ENCODE measurements at regions not wholly inside any gene's neighbourhood (a gene's known extent, or its start where the extent isn't known, plus 50 kb on each side); places are given as distances from the start of the nearest gene placed in this dataset.

GRCh38 chr2:108128249-108128648 lies 111.5 kb upstream of the SULT1C3 start:
- Histone ChIP-seq H2BK120ac (ENCODE audit: low read depth, low read length, poor library complexity, severe bottlenecking) (no peak overlapping the region), H3K23me2 (ENCODE audit: insufficient read length, low read depth, low read length, poor library complexity, severe bottlenecking) (no peaks in the 10 kb centered on the region), H2BK20ac (ENCODE audit: low read depth, low read length, poor library complexity, severe bottlenecking) (no peak overlapping the region), H2BK15ac (ENCODE audit: low read depth, low read length) (no peak overlapping the region), H3K9ac (ENCODE audit: extremely low read depth, insufficient read length, low read length) (no peak overlapping the region), H4K20me1 (ENCODE audit: control insufficient read depth, insufficient read depth, insufficient read length) (no peaks in the 10 kb centered on the region), H3K56ac (ENCODE audit: insufficient read length, low read depth, low read length) (no peak overlapping the region), H4K91ac (ENCODE audit: insufficient read length, low read depth, low read length) (no peak overlapping the region), H4K5ac (ENCODE audit: insufficient read length, low read depth, low read length) (no peak overlapping the region), H3K9me3 (ENCODE audit: control insufficient read depth, low read depth, low read length) (peaks cover 6% of the 10 kb centered on the region), H3K27ac (ENCODE audit: insufficient read length, low read depth, low read length) (no peak overlapping the region), H2BK12ac (ENCODE audit: insufficient read length, low read depth, low read length) (no peak overlapping the region), H3K4ac (ENCODE audit: low read depth, low read length) (no peak overlapping the region), H3K27me3 (ENCODE audit: insufficient read depth, low read length) (no peaks in the 10 kb centered on the region), H2AFZ (ENCODE audit: low read length) (no peak overlapping the region), H3K14ac (ENCODE audit: insufficient read depth, low read length) (no peak overlapping the region), H2AK5ac (ENCODE audit: insufficient read length, low read length) (no peak overlapping the region), H3T11ph (ENCODE audit: low read length) (no peak overlapping the region), H4K8ac (replicated peaks; ENCODE audit: insufficient read length, low read depth, low read length) (no peak overlapping the region), H2BK5ac (ENCODE audit: insufficient read length, low read length) (no peak overlapping the region), H3K4me2 (ENCODE audit: insufficient read depth, insufficient read length, low read length) (no peak overlapping the region), H3K18ac (ENCODE audit: insufficient read length, low read depth, low read length) (no peak overlapping the region), H3K23ac (ENCODE audit: insufficient read length, low read depth, low read length) (no peak overlapping the region), H3K79me1 (ENCODE audit: insufficient read depth, low read depth, low read length, poor library complexity, severe bottlenecking) (no peaks in the 10 kb centered on the region), H3K4me1 (ENCODE audit: insufficient read depth, low read length) (no peaks in the 10 kb centered on the region), H3K79me2 (ENCODE audit: insufficient read depth, low read length) (no peaks in the 10 kb centered on the region)
- peaks cover 20 to 31% of the 10 kb centered on the region in 2 experiments for H3K4me1 Mint-ChIP-seq
- peaks cover 5 to 15% (median 12%) of the 10 kb centered on the region in 3 experiments; a peak in 5 of 7 replicates for H3K36me3 Mint-ChIP-seq (ENCODE audit: insufficient read depth in 1 of 3, low read depth in 3 of 3)
- DNase-seq: no peak
- no peak overlapping the region for H3K27ac Mint-ChIP-seq
- H3K27me3 Mint-ChIP-seq (ENCODE audit: low read depth): no peaks in the 10 kb centered on the region
- WGBS (ENCODE audit: extremely low coverage, insufficient read length, low lambda C conversion rate): no CpG with 5 or more reads among the region's 4 CpGs
- no peak for TF ChIP-seq CTCF (conservative IDR thresholded peaks at IDR 0.05)
- H3K9me3 Mint-ChIP-seq: peaks cover 6% of the 10 kb centered on the region in 2 experiments
- H3K4me3 Mint-ChIP-seq: no peak overlapping the region
